NOMO-1 treated with dmso at 0.1 percent for 144 hours (cell line): ENCODE measurements at regions not wholly inside any gene's neighbourhood (a gene's known extent, or its start where the extent isn't known, plus 50 kb on each side); places are given as distances from the start of the nearest gene placed in this dataset.
"Not testable (repeated sequence)": the region's sequence is repeated elsewhere in the genome, so short reads cannot be mapped to it uniquely, and the experiment has no call there.

Source experiments
- DNase-seq: peaks from one replicate; lab custom pipeline; 2025; ENCODE audit not compliant: unreplicated experiment; lab: John Stamatoyannopoulos, UW

DNA sequence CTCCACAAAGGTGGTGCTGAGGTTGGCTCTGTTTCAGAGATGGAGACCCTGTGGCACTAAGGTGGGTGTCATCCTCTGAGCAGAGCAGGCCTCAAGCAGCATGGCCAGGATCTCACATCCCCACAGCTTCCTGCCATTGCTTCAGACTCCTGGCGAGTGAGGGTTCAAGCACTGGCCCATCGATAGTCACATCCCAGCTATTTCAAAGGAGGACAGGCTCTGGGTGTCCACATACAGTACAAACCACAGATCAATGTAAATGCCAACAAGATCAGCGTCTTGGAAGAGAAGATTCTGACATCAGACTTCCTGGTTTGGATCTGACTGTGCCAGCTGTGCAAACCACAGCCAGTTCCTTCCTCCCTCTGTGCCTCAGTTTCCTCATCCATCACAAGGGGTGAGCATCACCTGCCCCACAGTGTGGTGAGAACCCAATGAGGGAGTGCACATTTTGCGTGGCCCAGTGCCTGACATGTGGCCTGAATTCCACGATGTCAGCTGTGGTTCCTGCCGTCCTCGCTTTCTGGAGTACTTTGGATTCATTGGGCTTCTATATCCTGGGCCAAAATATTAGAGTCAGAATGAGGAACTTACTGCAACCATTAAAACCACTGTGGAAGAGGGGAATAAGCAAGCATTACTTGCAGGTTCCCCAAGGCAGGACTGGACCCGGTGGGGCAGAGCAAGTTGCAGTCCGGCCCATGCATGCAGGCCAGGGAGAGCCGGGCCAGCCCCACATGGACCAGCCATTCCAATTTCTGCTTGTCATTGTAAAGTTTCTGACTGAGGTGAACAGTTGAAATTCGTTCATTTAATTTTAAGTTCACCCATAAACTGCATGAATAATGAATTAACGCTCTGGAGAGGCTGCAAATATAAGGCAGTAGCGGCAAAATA lies 236.0 kb downstream of the TTLL2 start:
- DNase-seq, result no peak

DNA sequence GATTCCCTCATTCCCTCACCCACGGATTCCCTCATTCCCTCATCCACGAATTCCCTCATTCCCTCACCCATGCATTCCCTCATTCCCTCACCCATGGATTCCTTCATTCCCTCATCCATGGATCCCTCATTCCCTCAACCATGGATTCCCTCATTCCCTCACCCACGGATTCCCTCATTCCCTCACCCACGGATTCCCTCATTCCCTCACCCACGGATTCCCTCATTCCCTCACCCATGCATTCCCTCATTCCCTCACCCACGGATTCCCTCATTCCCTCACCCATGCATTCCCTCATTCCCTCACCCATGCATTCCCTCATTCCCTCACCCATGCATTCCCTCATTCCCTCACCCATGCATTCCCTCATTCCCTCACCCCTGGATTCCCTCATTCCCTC lies 238.0 kb downstream of the TTLL2 start:
- not testable (repeated sequence) for DNase-seq

DNA sequence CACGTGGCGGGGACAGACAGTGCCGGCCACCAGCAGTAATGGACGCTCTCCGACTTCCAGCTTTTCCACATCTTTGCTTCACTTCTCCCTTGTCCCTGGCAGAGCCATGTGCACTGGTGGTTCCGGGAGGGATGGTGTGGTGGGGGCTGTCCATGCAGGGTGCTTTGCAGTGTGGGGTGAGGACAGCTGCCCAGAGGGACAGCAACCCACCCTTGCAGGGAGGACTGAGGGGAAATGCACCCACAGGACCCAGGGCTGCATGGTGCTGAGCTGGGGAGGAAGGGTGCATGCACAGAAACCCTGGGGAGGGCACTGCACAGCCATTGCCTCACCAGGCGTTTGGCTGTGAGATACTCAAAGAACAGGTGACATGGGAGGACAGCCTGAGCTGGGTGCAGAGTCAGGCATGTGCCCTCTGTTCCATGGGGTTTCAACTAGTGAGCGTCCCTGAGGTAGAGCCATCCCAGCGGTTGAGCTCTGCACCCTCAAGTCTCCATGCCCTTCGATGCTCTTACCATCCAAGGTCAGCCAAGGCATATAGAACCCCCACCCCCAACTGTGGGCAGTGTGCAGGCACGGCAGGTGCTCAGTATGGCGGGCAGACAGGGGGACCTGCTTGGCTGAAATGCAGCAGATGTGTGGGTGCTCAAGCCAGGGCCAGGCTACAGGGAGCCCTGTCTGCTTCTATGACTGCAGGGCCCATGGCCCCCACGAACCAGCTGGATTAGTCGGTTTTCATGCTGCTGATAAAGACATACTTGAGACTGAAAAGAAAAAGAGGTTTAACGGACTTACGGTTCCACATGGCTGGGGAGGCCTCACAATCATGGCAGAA lies 239.7 kb downstream of the TTLL2 start:
- DNase-seq, result no peak

DNA sequence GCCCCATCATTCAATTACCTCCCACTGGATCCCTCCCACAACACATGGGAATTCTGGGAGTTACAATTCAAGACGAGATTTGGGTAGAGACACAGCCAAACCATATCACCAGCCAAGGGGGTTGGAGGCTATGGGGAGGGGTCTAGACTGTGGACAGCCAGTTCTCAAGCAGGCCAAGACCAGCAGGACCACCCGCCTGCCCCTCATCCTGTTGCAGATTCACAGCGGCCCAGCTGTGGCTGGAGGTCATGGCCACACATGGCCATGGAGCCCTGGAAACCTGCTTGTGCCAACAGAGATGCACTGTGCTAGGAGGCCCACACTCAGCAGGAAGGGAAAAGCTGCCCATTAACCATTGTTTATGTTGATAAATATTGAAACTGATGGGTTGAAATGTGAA lies 240.5 kb downstream of the TTLL2 start:
- DNase-seq, result no peak

DNA sequence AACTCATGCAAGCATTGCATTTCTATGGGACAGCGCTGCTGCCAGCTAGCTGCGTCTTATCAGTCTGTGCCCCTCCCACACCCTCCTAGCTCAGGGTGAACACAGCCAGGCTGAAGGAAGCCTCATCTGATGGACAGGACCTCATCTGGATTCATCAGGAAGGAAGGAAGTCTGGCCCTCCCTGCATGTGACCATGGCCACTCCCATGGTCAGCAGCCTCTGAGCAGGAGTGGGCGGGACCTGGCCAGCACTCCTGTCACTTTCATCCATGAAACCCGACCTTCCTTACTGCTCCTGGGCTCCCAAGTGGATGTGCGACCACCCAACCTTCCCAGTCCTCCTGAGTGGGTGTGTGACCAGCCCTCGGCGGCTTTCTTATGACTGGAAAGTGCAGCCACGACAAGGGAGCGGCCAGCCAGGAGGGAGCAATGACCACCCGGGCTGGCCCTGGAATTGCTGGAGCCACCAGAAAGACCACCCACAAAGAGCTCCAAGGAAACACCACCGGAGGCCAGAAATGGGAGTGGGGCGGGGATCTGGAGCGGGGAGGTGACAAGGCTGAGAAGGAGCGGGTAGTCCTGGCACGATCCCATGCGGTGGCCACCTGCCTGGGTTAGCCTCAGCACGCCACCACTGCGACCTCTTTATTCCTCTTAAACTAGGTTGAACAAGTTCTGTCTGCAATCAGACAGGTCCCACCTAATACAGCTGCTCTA lies 241.2 kb downstream of the TTLL2 start:
- DNase-seq, result no peak

DNA sequence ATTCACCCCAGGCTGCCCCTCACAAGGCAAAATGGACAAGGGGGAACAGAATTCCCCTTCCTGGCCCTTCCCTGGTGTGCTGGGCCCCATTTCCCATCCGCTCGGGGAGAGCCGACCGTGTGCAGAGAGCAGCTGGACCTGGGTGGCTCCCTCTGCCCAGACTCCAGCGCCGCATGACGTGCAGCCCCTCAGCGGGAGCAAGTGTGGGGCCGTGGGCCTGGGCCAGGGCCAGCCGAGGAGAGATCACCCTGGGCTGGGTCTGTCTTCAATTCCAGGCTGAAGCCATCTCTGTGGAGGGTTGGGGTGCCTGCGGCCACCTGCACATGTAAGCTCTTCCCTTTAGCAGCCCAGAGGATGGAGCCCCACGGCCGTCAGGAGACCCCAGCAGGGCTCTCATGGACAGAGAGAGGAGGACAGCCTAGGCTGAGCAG lies 241.8 kb downstream of the TTLL2 start:
- no peak for DNase-seq

DNA sequence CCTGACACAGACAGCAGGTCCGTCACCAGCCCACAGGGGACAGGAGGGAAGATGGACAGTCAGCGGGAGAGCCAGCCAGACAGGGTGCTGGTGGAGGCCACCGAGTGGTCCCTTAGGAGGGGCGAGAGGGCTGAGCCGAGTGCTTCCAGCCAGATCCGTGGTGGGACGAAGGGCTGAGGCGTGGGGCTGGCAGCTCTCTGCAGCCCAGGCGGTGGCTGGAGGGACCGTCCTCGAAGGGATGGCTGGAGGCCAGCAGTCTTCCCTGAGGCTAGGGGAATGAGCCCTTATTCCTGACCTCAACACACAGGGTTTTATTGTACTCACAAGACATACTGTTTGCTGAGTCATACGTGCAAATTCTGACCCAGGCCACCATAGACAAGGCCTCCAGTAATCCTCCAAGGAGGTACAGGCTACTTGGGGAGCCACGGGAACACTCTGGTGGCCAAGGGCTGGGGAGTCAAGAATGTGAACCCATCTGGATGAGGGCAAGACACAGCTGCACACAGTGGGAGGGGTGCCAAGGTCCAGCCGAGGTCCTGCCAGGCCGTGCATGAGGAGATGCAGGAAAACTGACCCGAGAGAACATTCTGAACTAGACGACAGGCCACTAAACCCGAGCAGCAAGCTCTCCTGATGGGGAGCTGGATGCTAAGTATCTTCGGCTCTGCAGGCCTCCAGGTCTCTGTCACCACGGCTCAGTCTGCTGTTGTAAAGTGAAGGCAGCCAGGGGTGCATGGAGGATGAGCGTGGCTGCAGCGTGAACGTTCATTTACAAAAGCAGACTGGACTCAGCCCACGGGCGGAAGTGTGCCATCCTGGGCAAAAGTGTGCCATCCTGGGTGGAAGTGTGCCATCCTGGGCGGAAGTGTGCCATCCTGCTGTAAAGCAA lies 242.5 kb downstream of the TTLL2 start:
- no peak for DNase-seq

DNA sequence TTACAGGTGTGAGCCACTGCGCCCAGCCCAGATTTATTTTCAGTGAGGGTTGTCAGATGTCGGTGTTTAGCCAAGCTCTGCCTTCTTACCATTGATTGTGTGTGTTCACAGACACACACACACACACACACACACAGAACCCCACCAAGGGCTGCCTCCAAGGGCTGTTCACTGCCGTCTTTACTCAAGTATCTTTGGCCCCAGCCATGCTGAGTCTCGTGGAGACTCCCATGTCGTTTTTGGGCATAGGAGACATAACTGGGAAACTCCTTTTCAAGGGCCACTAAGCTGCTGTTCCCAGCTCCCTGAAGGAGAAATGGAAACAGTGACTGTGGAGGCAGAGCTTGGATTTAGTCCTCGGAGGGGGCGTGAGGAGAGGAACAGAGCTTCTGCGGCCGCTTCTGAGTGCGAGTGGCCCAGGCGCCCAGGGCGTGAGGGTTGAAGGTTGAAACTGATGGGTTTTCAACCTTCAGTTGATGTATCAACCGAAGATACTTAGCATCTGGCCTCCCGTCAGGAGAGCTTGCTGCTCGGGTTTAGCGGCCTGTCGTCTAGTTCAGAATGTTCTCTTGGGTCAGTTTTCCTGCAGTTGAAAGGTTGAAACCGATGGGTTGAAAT lies 243.6 kb downstream of the TTLL2 start:
- DNase-seq, result no peak

DNA sequence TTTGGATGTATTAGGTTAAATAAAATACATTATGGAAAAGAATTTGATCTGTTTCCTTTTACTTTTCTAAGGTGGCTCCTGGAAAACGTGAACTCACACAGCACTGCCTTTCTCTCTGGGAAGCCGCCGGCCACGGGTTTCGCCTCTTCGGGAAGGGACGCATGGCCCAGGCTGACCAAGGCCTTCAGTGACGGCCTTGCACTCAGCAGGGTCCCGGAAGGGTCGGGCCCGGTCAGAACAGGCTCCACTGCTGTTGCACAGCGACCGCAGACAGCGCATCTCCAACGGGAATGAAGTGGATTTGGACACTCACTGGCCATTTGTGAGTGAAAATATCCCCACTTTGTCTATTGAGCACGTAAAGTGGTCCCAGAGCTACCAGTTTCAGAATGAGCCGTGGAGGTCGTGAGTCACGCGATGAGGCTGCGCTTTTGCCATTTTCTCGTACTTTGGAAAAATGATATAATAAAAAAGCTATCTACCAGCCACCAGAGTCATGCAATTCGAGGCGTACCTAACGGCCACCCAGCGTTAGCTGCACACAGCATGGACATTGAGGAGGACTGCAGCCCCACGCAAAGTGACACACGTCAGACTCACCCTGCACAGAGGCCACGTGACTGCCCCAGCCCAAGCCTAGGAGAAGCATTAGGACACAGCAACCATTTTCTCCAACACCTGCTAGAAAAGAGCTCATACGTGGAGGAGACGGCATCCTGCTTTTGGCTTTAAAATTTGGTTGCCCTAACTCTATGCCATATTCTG lies 244.3 kb downstream of the TTLL2 start:
- DNase-seq, result no peak

DNA sequence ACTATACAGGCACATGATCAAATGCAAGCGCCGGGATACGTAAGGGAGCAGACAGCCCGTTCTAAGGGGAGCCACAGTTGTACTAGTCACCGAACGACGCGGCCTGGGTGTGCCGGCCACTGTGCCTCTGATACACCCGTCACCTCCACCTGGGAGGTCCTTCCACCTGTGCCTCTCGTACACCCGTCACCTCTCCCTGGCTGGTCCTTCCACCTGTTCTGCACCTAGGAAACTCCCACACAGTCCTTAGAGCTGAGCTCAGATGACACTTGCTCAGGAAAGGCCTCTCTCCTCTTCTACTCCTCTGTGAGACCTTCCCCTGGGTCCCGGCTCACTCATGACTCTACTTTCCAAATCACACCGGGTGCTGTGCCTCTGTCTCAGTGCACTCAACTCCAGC lies 245.0 kb downstream of the TTLL2 start:
- DNase-seq, result no peak

DNA sequence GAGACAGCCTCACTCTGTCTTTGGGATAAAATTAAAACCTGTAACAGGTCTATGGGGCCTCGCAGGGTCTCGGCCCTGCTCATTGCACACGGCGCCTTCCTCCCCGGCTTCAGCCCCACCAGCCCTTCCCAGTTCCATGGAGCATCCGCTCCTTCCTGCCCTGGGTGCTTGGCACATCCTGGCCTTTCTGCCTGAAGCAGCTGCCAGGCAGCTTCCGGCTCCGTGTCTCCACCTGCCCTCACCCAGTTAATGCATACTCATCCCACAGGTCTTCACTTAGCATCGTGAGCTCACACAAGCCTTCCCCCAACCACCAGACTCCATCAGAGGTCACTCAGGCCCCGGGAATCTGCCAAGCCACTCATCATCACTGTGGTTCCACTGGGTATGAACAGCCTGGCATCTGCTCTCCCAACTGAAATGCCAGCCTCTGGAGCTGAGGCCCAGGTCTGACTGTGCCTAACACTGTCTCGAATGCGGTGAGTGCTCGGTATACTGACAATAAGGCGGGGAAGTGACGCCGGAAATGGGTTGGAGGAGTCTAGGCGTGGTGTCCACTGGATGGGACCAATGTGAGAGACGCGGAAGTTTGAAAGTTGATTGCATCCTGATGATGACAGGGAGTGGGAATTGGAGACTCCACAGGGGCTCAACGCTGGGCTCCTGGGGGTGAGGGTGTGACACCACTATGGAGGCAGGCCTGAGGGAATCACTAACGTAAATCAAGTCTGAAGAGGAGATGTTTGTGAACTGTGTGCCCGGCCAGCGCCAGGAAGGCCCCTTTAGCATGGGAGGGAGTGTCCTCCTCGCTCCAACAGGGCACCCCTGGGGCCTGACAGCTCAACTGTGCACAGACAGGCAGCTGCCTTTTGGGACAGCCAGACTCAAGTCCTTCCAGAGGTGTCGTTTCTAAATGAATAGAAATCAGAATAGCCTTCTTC lies 245.8 kb downstream of the TTLL2 start:
- DNase-seq, result no peak

DNA sequence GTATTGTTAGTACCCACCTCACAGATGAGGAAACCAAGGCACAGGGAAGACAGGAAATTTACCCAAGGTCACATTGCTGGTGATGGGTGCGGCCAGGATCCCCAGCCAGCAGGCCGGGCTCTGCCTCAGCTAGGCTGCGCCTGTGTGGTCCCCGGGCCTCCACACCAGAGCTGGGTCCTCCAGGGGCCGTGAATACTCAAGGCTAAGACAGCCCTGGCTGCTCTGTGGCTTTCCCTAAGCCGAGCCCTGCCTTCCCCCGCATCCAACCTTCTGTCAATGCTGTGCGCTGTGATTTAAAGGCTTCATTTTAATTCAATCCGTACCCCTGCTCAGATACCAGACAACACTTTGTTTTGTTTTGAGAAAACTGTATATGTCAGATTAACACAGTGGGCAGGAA lies 246.7 kb downstream of the TTLL2 start:
- DNase-seq, result no peak

DNA sequence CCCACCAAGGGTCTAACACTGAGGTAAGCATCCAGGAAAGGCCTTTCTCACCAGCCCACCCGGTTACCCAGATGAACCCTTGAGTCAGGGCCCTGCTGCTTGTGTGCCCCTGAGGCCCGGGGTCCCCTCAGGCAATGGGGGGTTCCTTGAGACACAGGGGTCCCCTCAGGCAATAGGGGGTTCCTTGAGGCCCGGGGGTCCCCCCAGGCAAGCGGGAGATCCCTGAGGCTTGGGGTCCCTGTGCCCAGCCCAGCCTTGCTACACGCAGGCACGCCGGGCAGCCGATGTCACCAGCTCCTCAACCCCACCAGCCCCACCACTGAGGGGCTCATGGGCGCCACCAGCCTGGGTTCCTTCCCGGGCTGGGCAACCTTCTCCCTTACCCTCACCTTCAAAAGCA lies 247.2 kb downstream of the TTLL2 start:
- no peak for DNase-seq

DNA sequence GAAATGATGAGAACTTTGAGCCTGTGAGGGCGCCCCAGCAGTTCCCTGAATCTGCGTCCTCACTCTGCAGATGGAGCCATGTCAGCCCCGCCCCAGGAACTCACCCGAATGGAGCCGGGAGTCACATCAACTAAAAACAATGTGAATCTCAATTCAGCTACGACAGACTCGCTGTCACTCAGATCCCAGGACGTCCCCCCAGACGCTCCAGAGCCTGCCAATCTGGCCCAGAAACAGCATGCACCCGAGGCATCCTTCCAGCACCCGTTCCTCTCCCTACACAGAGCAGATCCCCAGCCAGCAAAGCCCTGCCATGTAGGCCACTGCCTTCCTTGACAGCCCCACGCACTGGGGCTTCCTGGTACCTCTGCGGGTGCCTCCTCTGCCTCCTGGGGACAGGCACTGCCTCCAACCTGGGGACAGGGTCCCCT lies 248.0 kb downstream of the TTLL2 start:
- DNase-seq, result no peak

DNA sequence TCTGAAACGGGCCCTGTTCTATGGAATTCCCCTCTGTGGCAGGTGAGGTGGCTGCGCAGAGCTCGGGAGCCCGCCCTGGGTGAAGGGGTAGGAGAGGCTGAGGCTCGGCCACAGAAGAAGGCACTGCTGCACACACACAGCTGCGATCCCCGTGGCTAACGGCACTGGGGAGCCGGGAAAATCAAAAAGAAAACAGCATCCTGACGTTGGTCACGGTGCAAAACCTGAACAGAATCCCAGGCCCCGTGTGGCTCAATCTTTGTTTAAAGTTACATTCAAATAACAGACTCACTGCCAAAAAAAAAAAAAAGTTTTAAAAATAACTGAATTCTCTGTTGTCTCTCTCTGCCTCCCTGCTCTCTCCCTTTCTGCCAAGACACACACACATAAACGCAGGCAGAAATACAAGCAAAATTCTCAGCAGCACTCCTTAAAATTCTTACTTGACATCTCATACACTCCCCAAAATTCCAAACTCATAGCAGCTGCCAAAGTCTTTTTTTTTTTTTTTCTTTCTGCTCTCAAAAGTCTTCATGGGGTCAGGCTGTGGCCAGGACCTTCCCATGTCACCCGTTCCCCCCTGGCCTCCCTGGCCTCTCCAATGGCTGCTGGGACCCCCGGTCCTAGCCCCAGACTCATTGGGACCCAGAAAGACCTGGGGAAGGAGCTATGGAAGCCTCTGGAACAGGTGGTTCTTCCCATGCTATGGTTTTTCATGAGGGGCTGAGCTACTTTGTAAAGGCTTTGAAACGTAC lies 248.8 kb downstream of the TTLL2 start:
- no peak for DNase-seq

DNA sequence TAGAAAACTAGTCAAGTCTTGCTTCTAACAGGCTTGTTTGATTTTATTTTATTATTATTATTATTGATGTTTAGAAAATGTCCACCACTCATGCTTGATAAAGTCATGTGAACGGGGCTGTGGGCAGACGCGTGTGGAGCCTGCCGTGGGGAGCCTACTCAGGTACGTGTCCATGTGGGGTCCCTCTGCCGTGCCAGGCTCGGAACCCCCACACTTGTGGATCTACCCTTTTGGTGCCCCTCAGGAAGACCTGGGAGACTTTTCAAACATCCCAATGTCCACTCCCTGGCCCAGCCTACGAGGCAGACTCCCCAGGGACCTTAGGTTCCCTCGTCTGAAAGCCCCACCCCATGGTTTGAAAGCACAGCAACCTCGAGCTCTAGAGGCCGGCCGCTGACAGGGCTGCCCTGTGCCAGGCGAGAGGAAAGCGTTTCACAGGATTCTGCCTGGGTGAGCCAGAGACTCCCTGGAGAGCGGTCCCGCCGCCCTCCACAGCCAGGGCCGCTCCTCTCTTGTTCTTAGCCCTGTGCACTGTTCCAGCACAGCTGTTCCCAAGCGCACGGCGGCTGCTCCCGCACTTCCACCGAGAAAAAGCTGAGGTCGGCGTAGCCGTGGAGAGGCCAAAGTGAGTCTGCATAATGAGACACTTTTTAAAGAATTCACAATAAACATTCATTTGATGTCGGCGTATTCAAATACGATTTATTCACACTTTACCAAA lies 249.7 kb downstream of the TTLL2 start:
- DNase-seq, result no peak

DNA sequence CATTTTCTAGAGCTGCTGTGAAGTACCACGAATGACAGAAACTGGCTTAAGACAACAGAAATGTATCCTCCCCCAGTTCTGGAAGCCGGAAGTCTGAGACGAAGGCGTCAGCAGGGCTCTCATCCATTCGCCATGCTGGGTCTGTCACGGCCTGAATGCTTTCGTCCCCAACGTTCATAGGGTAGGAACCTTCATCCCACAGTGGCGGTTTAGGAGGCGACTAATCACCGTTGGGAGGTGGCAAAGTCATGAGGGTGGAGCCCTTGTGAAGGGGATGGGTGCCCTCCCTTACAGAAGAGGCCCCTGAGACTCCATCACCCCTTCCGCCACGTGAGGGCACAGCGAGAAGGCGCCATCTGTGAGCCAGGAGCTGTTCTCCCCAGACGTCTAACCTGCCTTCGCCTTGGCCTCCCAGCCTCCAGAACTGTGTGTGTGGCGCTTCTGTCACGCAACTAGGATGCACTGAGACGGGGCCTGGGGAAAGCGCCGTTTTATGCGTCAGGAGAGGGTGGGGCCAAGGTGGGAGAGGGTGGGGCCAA lies 250.3 kb downstream of the TTLL2 start:
- no peak for DNase-seq
